GM21515 (cell line): ENCODE measurements at regions not wholly inside any gene's neighbourhood (a gene's known extent, or its start where the extent isn't known, plus 50 kb on each side); places are given as distances from the start of the nearest gene placed in this dataset.

Experiments
- ATAC-seq: cut with Tn5 transposase; IDR thresholded peaks from one replicate; pipeline ENCODE4 v1.9.1; 2021; ENCODE audit not compliant: unreplicated experiment

- no peak for ATAC-seq
Measured at GRCh38 chr18:45298986-45299385, 316.3 kb upstream of the SLC14A2 start.

DNA sequence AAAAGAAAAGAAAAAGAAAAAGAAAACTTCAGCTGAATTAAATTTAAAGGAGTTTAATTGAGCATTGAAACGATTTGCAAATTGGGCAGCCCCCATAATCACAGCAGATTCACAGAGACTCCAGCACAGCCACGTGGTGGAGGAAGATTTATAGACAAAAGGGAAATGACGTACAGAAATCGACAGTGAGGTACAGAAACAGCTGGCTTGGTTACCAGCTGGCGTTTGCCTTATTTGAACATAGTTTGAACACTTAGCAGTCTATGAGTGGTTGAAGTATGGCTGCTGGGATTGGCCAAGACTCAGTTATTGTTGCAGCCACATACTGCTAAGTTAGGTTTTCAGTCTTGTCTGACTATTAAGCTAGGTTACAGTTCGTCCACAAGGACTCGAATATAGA, 312.2 kb upstream of the SLC14A2 start:
- ATAC-seq: no peak

- no peak for ATAC-seq
Measured at GRCh38 chr18:45304558-45304957, 310.7 kb upstream of the SLC14A2 start.

DNA sequence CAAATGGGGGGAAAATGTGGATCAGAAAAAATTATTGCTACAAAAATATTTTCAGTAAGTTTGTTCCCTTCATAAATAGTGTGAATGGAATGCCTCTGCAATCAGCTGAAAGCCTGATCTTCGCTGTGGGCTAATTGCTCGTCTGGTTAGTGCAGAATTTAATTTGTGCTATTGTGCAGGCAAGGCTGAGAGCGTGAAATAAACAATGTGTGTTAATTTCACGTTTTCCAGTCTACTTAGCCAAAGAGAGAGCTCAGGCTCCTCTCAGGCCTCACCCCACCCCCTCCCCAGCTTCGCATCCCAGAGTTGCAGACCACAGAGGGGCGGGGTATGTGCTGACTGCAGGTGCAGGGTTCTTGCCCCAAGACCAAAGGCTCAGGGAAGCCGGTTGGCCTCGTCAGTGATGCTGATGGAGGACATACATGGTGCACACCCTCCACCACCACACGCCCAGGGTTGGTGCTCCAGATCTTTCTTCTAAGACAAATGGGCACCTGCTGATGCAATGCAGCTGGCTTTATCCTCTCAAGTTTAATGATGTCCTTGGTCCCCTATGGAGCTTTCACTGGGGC, 302.6 kb upstream of the SLC14A2 start:
- no peak for ATAC-seq

- no peak for ATAC-seq
Measured at GRCh38 chr18:45316127-45316526, 299.1 kb upstream of the SLC14A2 start.

- no peak for ATAC-seq
Measured at GRCh38 chr18:45317948-45318640, 297.2 kb upstream of the SLC14A2 start.

GRCh38 chr18:45320724-45321123, 294.6 kb upstream of the SLC14A2 start:
- ATAC-seq: no peak

- ATAC-seq: no peak
Measured at GRCh38 chr18:45321520-45321919, 293.8 kb upstream of the SLC14A2 start.

GRCh38 chr18:45322343-45322742, 292.9 kb upstream of the SLC14A2 start:
- no peak for ATAC-seq

GRCh38 chr18:45324101-45324494, 291.2 kb upstream of the SLC14A2 start:
- no peak for ATAC-seq

DNA sequence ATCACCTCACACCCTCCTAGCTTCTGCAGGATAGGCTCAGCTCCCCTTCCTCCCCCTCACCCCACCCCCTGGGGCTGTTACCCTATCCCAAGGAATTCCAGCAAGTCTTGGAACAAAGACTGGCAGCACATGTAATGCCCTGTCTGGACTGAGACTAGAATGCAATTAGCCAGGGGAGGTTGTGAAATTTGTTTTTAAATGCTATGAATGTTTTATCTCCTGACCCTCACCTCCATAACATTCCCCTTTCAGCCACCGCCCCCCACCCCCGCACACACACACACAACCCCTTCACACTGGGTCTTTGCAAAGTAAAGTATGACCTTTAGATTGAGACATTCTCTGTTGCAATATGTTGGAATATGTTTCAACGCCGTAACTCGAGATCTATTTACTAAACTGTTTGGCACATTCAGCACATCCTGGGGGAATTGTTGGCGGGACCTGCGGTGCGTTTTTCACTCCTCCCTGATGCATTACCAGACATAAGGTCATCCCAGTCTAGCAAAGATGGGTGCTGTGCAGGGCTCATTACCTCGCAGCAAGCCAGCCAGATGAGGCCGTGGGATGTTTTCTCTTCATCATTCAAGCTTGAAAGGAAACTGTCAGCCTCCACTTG, 290.7 kb upstream of the SLC14A2 start:
- no peak for ATAC-seq

GRCh38 chr18:45325778-45326177, 289.5 kb upstream of the SLC14A2 start:
- ATAC-seq: no peak

DNA sequence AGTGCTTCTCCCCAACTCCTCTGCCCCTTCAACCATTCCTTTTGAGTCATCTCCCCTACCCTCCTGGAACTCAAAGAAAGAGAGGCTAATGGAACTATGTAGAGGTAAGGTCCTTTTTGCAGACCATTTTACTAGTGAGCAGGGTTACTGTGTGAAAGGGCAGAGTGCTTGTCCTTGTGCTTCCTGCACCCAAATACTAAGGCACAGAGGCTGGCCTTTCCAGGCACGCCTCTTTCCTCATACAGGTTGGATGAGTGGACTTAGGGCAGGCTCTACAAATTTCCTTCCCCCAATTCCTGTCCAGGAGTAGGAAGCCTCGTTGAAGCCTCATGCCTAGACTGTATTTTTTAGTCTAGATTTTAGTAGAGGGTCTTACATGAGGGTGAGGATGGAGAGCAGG, 288.8 kb upstream of the SLC14A2 start:
- ATAC-seq: no peak

GRCh38 chr18:45328296-45328695, 287.0 kb upstream of the SLC14A2 start:
- no peak for ATAC-seq

- ATAC-seq: no peak
Measured at GRCh38 chr18:45328811-45329210, 286.5 kb upstream of the SLC14A2 start.

DNA sequence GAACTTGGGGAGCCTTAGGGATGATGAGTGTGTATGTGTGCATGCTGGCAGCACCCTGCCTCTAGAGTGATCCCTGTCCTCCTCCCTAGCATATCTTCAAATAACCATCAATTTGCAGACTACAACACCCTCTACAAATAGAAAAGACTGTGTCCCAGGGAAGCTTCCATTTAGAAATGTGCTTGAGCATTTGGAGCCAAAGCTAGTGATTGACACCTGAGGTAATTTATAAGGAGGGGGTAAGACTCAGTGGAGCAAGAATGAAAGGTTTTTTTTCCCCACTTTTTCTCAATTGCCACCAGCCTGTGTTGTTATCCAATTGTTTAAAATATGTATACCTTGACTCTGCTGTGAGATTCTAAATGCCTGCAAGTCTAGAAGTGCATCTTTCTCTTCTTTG, 286.0 kb upstream of the SLC14A2 start:
- no peak for ATAC-seq

DNA sequence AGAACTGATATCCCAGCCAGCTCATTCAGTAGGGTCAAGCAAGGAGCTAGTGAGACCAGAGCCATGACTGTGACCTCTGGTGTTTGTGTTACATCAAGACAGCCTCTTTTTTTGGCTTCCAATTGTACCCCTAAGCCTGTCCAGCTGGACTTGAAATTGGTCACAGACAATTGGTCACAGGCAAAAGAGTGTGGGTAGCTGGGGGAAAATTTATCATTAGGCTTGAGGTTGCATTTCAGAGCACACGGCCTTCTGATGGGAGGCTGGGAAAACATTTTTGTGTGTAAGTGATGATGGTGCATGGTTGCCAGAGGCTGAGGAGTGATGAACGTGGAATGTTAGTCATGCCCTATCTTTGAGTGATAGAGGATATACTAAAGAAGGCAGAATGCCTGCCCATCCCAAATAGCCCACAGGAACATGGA, 285.1 kb upstream of the SLC14A2 start:
- ATAC-seq: no peak

DNA sequence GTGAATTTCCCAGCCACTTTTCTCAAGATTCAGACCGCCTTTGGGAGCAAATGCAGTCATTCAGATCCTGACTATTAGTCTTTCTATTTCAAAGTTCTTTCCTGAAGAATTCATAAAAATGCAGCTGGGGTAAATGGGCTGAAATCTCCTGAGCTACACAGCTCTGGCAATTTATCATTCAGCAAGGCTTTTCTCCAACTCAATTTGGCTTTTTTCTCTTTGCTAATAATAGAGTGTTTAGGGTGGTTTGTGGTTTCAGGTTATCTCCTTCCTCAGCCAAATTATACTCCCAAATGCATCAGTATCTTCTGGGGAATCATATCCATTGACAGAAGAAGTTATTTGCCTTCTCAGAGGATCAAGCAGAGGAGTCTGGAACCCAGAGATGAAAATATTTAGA, 282.4 kb upstream of the SLC14A2 start:
- ATAC-seq: no peak

- ATAC-seq: no peak
Measured at GRCh38 chr18:45334191-45334590, 281.1 kb upstream of the SLC14A2 start.

GRCh38 chr18:45335282-45336043, 279.8 kb upstream of the SLC14A2 start:
- no peak for ATAC-seq

- ATAC-seq: no peak
Measured at GRCh38 chr18:45336448-45336847, 278.8 kb upstream of the SLC14A2 start.

DNA sequence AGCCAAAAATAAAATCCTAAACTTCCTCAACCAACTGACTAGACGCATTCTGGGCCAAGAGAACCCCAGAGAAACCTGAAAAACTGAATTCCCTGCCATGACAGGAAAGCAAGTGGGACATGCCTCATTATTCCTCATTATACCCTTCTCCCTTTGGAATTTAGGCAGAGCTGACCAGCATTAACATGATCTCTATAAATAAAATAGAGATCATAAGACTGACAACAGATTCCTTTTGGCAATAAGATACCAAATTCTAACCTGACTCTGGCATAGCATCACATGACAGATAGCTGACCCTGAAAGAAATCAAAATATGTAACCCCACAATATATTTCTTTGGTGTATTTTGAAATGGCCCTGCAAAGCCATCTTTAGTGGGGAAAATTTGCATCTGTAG, 277.8 kb upstream of the SLC14A2 start:
- no peak for ATAC-seq
